ENCODE measurements at regions not wholly inside any gene's neighbourhood (a gene's known extent, or its start where the extent isn't known, plus 50 kb on each side); places are given as distances from the start of the nearest gene placed in this dataset.
"Not testable (repeated sequence)": the region's sequence is repeated elsewhere in the genome, so short reads cannot be mapped to it uniquely, and the experiment has no call there.

DNA sequence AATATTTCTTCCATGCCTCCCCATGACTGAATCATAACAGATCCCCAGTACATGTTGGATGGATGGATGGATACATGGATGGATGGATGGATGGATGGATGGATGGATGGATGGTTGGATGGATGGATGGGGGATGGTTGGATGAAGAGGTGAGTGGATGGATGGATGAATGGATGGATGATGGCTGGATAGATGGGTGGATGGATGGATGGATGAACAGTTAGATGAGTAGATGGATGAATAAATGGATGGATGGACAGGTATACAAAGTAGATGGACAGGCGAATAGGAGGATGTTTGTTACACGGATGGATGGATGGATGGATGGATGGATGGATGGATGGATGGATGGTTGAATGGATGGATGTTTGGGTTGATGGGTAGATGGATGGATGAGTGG lies 120.0 kb upstream of the HAND1 start:
- no peaks in the 10 kb centered on the region for H3K36me3 ChIP-seq (ENCODE audit: low read depth, missing control alignments)
- no peaks in the 10 kb centered on the region for H3K27me3 ChIP-seq
- WGBS, 2 donors: 75 to 82% methylated on average over 2 of the region's 2 CpGs
- no peaks in the 10 kb centered on the region for H3K4me1 ChIP-seq
- H3K27ac ChIP-seq: no peak overlapping the region
- H3K9me3 ChIP-seq: no peaks in the 10 kb centered on the region
- intact Hi-C loops (cut with DNase I; ENCODE audit: low total_unique reads): no loop called here
- TF ChIP-seq, protein P1, sequence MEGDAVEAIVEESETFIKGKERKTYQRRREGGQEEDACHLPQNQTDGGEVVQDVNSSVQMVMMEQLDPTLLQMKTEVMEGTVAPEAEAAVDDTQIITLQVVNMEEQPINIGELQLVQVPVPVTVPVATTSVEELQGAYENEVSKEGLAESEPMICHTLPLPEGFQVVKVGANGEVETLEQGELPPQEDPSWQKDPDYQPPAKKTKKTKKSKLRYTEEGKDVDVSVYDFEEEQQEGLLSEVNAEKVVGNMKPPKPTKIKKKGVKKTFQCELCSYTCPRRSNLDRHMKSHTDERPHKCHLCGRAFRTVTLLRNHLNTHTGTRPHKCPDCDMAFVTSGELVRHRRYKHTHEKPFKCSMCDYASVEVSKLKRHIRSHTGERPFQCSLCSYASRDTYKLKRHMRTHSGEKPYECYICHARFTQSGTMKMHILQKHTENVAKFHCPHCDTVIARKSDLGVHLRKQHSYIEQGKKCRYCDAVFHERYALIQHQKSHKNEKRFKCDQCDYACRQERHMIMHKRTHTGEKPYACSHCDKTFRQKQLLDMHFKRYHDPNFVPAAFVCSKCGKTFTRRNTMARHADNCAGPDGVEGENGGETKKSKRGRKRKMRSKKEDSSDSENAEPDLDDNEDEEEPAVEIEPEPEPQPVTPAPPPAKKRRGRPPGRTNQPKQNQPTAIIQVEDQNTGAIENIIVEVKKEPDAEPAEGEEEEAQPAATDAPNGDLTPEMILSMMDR (IDR thresholded peaks at IDR 0.05): no peak
- no peak for TF ChIP-seq POLR2A (IDR thresholded peaks at IDR 0.05)
- no peak for DNase-seq
- H3K4me3 ChIP-seq: no peak overlapping the region

DNA sequence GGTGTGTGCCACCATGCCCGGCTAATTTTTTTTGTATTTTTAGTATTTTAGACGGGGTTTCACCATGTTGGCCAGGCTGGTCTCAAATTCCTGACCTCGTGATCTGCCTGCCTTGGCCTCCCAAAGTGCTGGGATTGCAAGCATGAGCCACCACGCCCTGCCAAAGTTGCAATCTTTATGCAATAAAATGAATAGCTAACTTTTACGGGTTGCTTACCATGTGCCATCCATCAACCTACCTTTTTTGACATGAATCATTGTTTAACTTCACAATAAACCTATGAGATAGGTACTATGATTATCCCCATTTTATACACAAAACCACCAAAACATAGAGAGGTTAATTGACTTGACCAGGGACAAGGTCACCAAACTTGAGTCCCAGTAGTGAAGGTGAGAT lies 118.8 kb upstream of the HAND1 start:
- H3K36me3 ChIP-seq (ENCODE audit: low read depth, missing control alignments); intact Hi-C loops (cut with DNase I; ENCODE audit: low total_unique reads): not testable (repeated sequence)
- 85 to 93% methylated on average over 5 of the region's 5 CpGs for WGBS, 2 donors

DNA sequence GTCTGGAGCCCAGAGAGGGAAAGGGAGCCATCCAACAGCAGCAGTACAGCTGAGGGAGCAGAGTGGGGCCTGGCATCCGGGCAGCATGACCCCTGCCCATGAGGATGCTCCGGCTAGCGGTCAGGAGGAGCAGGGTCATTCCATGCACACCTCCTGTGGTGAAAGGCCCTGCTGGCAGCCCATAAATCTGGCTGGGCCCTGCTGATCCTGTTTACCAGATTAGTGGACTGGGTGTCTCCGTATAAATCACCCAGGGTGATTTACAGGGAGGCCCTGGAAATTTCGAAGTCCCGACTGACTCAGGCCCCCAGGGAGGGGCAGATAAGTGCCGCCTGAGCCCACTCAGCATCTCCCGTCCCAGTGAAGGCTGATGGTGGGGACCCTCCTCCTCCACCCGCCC lies 117.6 kb upstream of the HAND1 start:
- WGBS, 2 donors: 49 to 54% methylated on average over 5 to 9 of the region's 9 CpGs
- no peak for TF ChIP-seq POLR2A (IDR thresholded peaks at IDR 0.05)
- TF ChIP-seq, protein P1 (IDR thresholded peaks at IDR 0.05): no peak

More for the DNA sequence above, 118.8 kb upstream of the HAND1 start:
- H3K4me1 ChIP-seq, H3K27me3 ChIP-seq, H3K4me3 ChIP-seq, DNase-seq, H3K9me3 ChIP-seq, H3K27ac ChIP-seq: not testable (repeated sequence)

DNA sequence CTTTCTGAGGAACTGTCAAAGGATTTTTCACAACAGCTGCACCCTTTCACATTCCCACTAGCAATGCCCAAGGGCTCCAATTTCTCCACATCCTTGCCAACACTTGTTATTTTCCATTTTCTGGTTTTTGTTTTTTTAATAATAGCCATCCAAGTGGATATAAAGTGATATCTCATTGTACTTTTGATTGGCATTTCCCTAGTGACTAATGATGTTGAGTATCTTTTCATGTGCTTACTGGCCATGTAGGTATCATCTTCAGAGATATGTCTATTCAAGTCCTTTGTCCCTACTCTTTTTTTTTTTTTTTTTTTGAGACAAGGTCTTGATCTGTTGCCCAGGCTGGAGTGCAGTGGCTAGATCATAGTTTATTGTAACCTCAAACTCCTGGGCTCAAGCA lies 115.8 kb upstream of the HAND1 start:
- TF ChIP-seq POLR2A (IDR thresholded peaks at IDR 0.05): no peak
- TF ChIP-seq, protein P1 (IDR thresholded peaks at IDR 0.05): no peak
- intact Hi-C loops (cut with DNase I; ENCODE audit: low total_unique reads): no loop called here
- Histone ChIP-seq H3K4me1 (no peaks in the 10 kb centered on the region), H3K4me3 (no peak overlapping the region), H3K27me3 (no peaks in the 10 kb centered on the region), H3K36me3 (ENCODE audit: low read depth, missing control alignments) (no peaks in the 10 kb centered on the region), H3K9me3 (no peaks in the 10 kb centered on the region), H3K27ac (no peak overlapping the region)
- DNase-seq: no peak

More for the DNA sequence above, 117.6 kb upstream of the HAND1 start:
- Histone ChIP-seq H3K4me3 (no peak overlapping the region), H3K27ac (no peak overlapping the region), H3K4me1 (no peaks in the 10 kb centered on the region), H3K36me3 (ENCODE audit: low read depth, missing control alignments) (no peaks in the 10 kb centered on the region), H3K27me3 (no peaks in the 10 kb centered on the region), H3K9me3 (no peaks in the 10 kb centered on the region)
- intact Hi-C loops (cut with DNase I; ENCODE audit: low total_unique reads): no loop called here
- DNase-seq: no peak

DNA sequence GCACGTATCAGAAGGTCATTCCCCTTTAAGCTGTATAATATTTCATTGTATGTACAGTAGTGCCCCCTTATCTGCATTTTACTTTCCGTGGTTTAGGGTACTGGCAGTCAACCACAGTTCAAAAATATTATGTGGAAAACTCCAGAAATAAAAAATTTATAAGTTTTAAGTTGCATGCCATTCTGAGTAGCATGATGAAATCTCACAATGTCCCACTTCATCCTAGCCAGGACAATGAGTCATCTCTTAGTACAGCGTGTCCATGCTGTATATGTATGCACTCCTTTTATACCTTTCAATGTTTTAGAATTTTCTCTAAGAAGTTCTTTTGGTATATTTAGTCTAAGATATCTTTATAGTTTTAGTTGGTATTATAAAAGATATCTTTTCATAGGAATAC lies 115.0 kb upstream of the HAND1 start:
- H3K4me1 ChIP-seq: no peaks in the 10 kb centered on the region
- WGBS, 2 donors: 74 to 76% methylated on average over 3 of the region's 3 CpGs
- H3K9me3 ChIP-seq: no peaks in the 10 kb centered on the region
- TF ChIP-seq, protein P1 (IDR thresholded peaks at IDR 0.05): no peak
- no peak for TF ChIP-seq POLR2A (IDR thresholded peaks at IDR 0.05)
- no peak overlapping the region for H3K27ac ChIP-seq
- DNase-seq: no peak
- H3K4me3 ChIP-seq: no peak overlapping the region
- H3K27me3 ChIP-seq: no peaks in the 10 kb centered on the region
- no peaks in the 10 kb centered on the region for H3K36me3 ChIP-seq (ENCODE audit: low read depth, missing control alignments)
- intact Hi-C loops (cut with DNase I; ENCODE audit: low total_unique reads): no loop called here
